AG04450 (cell line): ENCODE measurements at regions not wholly inside any gene's neighbourhood (a gene's known extent, or its start where the extent isn't known, plus 50 kb on each side); places are given as distances from the start of the nearest gene placed in this dataset.

ENCODE experiments used
- CTCF ChIA-PET: fragments of 300-600, 350-600 bp; formaldehyde crosslinking; extraction: SDS; loops from one replicate; lab custom pipeline; 2022; ENCODE audit warnings: antibody characterized with exemption, inconsistent platforms; lab: Charles Lee
- POLR2A ChIA-PET: fragments of 350-600 bp; formaldehyde crosslinking; extraction: SDS; loops from one replicate; lab custom pipeline; 2021; ENCODE audit warnings: antibody characterized with exemption, inconsistent platforms; lab: Yijun Ruan, JAX
- DNase-seq: peaks from one replicate; pipeline ENCODE4 v3.0.0-alpha.2; 2011; ENCODE audit warnings: low read depth, low spot score
- H3K27ac ChIP-seq: one replicate; pipeline ENCODE4 v1.5.1; 2012; ENCODE audit warnings: low read depth, low read length, control low read depth
- H3K27me3 ChIP-seq: one replicate; pipeline ENCODE4 v1.6.0; 2012; ENCODE audit warnings: low read length; ENCODE audit not compliant: control insufficient read depth, insufficient read depth
- H3K4me3 ChIP-seq: 2 replicates; pipeline ENCODE4 v1.5.1; 2011; ENCODE audit warnings: mild to moderate bottlenecking, low read depth, low read length, control low read depth
- H3K9me3 ChIP-seq: 2 replicates; pipeline ENCODE4 v1.5.1; 2012; ENCODE audit warnings: low read length; ENCODE audit not compliant: control insufficient read depth, insufficient read depth
- CTCF ChIP-seq: IDR thresholded peaks from 2 replicates; pipeline ENCODE4 v1.5.1; 2011; ENCODE audit warnings: low read depth, low read length, control low read depth, inconsistent platforms

- ChIA-PET CTCF (no interaction called here), POLR2A (interaction anchor here (0.6 to 0.7 kb wide), 4 partner anchors 23 to 364 kb away, joined by 3 to 7 read pairs (median 4); no protein-coding TSS in a partner anchor)
- Histone ChIP-seq H3K9me3 (no peaks in the 10 kb centered on the region), H3K27me3 (no peaks in the 10 kb centered on the region), H3K27ac (peak overlapping the region; percentile 59), H3K4me3 (no peak overlapping the region)
- peak; percentile 91 for DNase-seq
- TF ChIP-seq CTCF, result no peak
These were observed 113.8 kb upstream of the ANKRD55 start for GRCh38 chr5:56346741-56347535.

GRCh38 chr5:56346044-56346710 is 113.0 kb upstream of the ANKRD55 start:
- no peaks in the 10 kb centered on the region for H3K9me3 ChIP-seq
- CTCF ChIA-PET, result no interaction called here
- H3K4me3 ChIP-seq, result no peak overlapping the region
- no peaks in the 10 kb centered on the region for H3K27me3 ChIP-seq
- no peak for DNase-seq
- H3K27ac ChIP-seq, result peak overlapping the region; percentile 59
- TF ChIP-seq CTCF, result no peak
- POLR2A ChIA-PET, result interaction anchor here (0.6 kb wide), 1 partner anchor 363 kb away, joined by 3 read pairs; no protein-coding TSS in a partner anchor

GRCh38 chr5:56345352-56345751 is 112.2 kb upstream of the ANKRD55 start:
- Histone ChIP-seq H3K27ac (no peak overlapping the region), H3K4me3 (no peak overlapping the region), H3K27me3 (no peaks in the 10 kb centered on the region), H3K9me3 (no peaks in the 10 kb centered on the region)
- no peak for TF ChIP-seq CTCF
- ChIA-PET POLR2A (no interaction called here), CTCF (no interaction called here)
- DNase-seq, result no peak

- Histone ChIP-seq H3K4me3 (no peak overlapping the region), H3K27ac (no peak overlapping the region), H3K9me3 (no peaks in the 10 kb centered on the region), H3K27me3 (no peaks in the 10 kb centered on the region)
- CTCF ChIA-PET, result no interaction called here
- POLR2A ChIA-PET, result no interaction called here
- no peak for TF ChIP-seq CTCF
- no peak for DNase-seq
These were observed 111.5 kb upstream of the ANKRD55 start for GRCh38 chr5:56344594-56344993.

GRCh38 chr5:56343988-56344387 is 110.9 kb upstream of the ANKRD55 start:
- no peak for DNase-seq
- H3K4me3 ChIP-seq, result no peak overlapping the region
- H3K9me3 ChIP-seq, result no peaks in the 10 kb centered on the region
- H3K27me3 ChIP-seq, result no peaks in the 10 kb centered on the region
- CTCF ChIA-PET, result no interaction called here
- no peak for TF ChIP-seq CTCF
- POLR2A ChIA-PET, result no interaction called here
- H3K27ac ChIP-seq, result no peak overlapping the region
